A673 (cell line): ENCODE measurements at regions not wholly inside any gene's neighbourhood (a gene's known extent, or its start where the extent isn't known, plus 50 kb on each side); places are given as distances from the start of the nearest gene placed in this dataset.

ENCODE experiments used
- EZH2 ChIP-seq: fragments of 200-600 bp; sonication (generic); IDR thresholded peaks from 2 replicates; pipeline ENCODE4 v1.6.1; 2017; ENCODE audit warnings: borderline replicate concordance, low read depth, mild to moderate bottlenecking, mixed read lengths, antibody characterized with exemption, low read length; ENCODE audit not compliant: poor library complexity, severe bottlenecking
- TF ChIP-seq, protein P1 (sequence below): fragments of 300-800, 200-600 bp; sonication (generic); conservative IDR thresholded peaks from 2 replicates; pipeline ENCODE4 v1.5.1; 2017; ENCODE audit warnings: low read depth, mild to moderate bottlenecking, antibody characterized with exemption, low read length, moderate library complexity, mixed read lengths

DNA sequence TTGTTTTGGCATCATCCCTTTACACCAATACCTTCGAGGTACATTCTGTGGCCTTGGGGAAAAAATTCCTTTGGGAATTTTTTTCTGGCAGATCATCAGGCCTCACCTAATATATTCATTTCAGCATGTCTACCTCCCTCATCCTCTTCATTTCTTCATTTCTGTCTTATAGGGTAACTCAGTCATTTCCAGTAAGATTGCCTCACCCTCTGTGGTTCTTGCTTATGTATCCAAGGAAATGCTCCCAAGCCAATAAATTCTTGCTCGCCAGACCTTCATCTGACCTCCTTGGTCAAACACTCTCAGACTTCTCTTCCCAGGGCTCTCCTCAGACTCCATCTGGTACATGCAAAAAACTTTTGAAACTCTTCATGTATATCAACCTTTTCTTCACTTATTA, 265.6 kb downstream of the TMX3 start:
- TF ChIP-seq, protein P1, sequence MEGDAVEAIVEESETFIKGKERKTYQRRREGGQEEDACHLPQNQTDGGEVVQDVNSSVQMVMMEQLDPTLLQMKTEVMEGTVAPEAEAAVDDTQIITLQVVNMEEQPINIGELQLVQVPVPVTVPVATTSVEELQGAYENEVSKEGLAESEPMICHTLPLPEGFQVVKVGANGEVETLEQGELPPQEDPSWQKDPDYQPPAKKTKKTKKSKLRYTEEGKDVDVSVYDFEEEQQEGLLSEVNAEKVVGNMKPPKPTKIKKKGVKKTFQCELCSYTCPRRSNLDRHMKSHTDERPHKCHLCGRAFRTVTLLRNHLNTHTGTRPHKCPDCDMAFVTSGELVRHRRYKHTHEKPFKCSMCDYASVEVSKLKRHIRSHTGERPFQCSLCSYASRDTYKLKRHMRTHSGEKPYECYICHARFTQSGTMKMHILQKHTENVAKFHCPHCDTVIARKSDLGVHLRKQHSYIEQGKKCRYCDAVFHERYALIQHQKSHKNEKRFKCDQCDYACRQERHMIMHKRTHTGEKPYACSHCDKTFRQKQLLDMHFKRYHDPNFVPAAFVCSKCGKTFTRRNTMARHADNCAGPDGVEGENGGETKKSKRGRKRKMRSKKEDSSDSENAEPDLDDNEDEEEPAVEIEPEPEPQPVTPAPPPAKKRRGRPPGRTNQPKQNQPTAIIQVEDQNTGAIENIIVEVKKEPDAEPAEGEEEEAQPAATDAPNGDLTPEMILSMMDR = no peak
- TF ChIP-seq EZH2 = no peak
